ENCODE measurements at regions not wholly inside any gene's neighbourhood (a gene's known extent, or its start where the extent isn't known, plus 50 kb on each side); places are given as distances from the start of the nearest gene placed in this dataset.

DNA sequence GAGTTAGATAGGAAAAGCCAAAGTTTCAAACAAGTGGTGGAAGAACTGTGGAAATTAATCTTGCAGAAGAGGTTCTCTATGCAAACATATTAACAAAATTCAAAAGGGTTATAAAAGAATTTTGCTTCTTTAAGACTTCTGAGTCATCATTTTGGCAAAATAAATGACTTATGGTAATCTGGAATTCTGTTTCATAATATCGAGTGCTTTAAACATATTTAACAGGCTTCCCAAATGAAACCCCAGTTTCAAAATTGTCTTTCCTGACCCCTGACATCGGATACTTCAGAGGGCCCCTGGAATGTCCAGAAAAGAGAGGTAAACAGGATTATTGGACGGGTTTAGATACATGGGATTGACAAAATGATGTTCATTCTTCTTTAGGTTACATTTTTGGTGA lies 444.6 kb downstream of the HTR7 start:
- Histone ChIP-seq H3K4me2 (replicated peaks; ENCODE audit: low read depth, low read length, poor library complexity, severe bottlenecking) (no peak overlapping the region), H2AFZ (ENCODE audit: insufficient read depth, low read depth, low read length, poor library complexity, severe bottlenecking) (no peak overlapping the region), H4K20me1 (ENCODE audit: control insufficient read depth, insufficient read depth, low read length, poor library complexity, severe bottlenecking) (no peaks in the 10 kb centered on the region), H3K79me2 (ENCODE audit: control insufficient read depth, insufficient read depth, low read length) (no peaks in the 10 kb centered on the region), H3K4me1 (ENCODE audit: control insufficient read depth in 2 of 2, insufficient read depth in 2 of 2, low read length in 2 of 2) (no peaks in the 10 kb centered on the region), H3K9me3 (ENCODE audit: control extremely low read depth in 1 of 3, control insufficient read depth in 2 of 3, insufficient read depth in 1 of 3, low read length in 2 of 3) (peaks cover 0 to 5% (median 0%) of the 10 kb centered on the region in 3 donors), H3K4me3 (ENCODE audit: control extremely low read depth in 1 of 5, extremely low read depth in 1 of 5, insufficient read depth in 1 of 5, low read depth in 2 of 5, low read length in 4 of 5) (no peak overlapping the region), H3K27ac (ENCODE audit: low read length in 2 of 2) (no peak overlapping the region), H3K36me3 (replicated peaks in 1 of 2; ENCODE audit: control extremely low read depth in 1 of 2, control insufficient read depth in 1 of 2, extremely low read depth in 1 of 2, insufficient read depth in 2 of 2, low read length in 1 of 2) (no peaks in the 10 kb centered on the region), H3K9ac (ENCODE audit: low read length) (no peak overlapping the region), H3K27me3 (replicated peaks in 1 of 4; ENCODE audit: control extremely low read depth in 1 of 4, control insufficient read depth in 3 of 4, insufficient read depth in 4 of 4, low read length in 3 of 4) (no peaks in the 10 kb centered on the region)
- Mint-ChIP-seq H3K4me3 (no peak overlapping the region), H3K4me1 (no peaks in the 10 kb centered on the region), H3K27ac (no peak overlapping the region), H3K27me3 (no peaks in the 10 kb centered on the region), H3K9me3 (ENCODE audit: insufficient read depth) (peaks cover 2% of the 10 kb centered on the region)
- ChIA-PET POLR2A (no interaction called here), CTCF (no interaction called here)
- intact Hi-C loops (cut with micrococcal nuclease) = no loop called here
- ATAC-seq (ENCODE audit: low read depth) (no peak), DNase-seq (no peak)
- no CpG with 5 or more reads among the region's 3 CpGs for WGBS (ENCODE audit: insufficient coverage)
- TF ChIP-seq EZH2 (IDR thresholded peaks at IDR 0.05; ENCODE audit: borderline replicate concordance, insufficient read depth, low read depth, low read length, poor library complexity, severe bottlenecking) (no peak), CTCF (IDR thresholded peaks at IDR 0.05) (no peak)

DNA sequence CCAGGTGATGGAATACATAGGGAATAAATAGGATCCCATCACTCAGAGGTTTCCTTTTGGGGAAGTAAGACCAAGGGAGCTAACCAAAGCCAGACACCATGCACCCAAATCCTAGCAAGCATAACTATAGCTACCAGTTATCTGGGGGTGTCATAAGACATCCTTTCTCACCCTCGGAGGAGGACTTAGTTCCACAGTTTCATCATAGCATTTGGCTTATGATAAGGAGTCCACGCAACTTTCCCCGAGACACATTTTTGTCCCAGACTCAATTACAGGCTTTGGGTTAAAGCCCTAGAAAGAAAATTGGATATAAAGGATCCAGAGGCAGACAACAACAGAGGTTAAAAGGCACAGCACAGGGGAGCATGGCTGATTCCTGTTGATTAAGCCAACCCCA lies 442.9 kb downstream of the HTR7 start:
- H3K4me3 ChIP-seq (ENCODE audit: control extremely low read depth in 1 of 5, extremely low read depth in 1 of 5, insufficient read depth in 1 of 5, low read depth in 2 of 5, low read length in 4 of 5) = no peak overlapping the region
- Mint-ChIP-seq H3K27me3 (no peaks in the 10 kb centered on the region), H3K4me3 (no peak overlapping the region), H3K27ac (no peak overlapping the region), H3K4me1 (no peaks in the 10 kb centered on the region), H3K9me3 (ENCODE audit: insufficient read depth) (peaks cover 2% of the 10 kb centered on the region)
- H3K27me3 ChIP-seq (replicated peaks in 1 of 4; ENCODE audit: control extremely low read depth in 1 of 4, control insufficient read depth in 3 of 4, insufficient read depth in 4 of 4, low read length in 3 of 4) = no peaks in the 10 kb centered on the region
- TF ChIP-seq EZH2 (IDR thresholded peaks at IDR 0.05; ENCODE audit: borderline replicate concordance, insufficient read depth, low read depth, low read length, poor library complexity, severe bottlenecking) = no peak
- TF ChIP-seq CTCF (IDR thresholded peaks at IDR 0.05) = no peak
- H2AFZ ChIP-seq (ENCODE audit: insufficient read depth, low read depth, low read length, poor library complexity, severe bottlenecking) = no peak overlapping the region
- 100% methylated on average over 1 of the region's 3 CpGs for WGBS (ENCODE audit: insufficient coverage)
- intact Hi-C loops (cut with micrococcal nuclease) = no loop called here
- no peak overlapping the region for H3K9ac ChIP-seq (ENCODE audit: low read length)
- H3K27ac ChIP-seq (ENCODE audit: low read length in 2 of 2) = no peak overlapping the region
- ChIA-PET CTCF (no interaction called here), POLR2A (no interaction called here)
- no peak for ATAC-seq (ENCODE audit: low read depth)
- no peaks in the 10 kb centered on the region for H3K79me2 ChIP-seq (ENCODE audit: control insufficient read depth, insufficient read depth, low read length)
- peaks cover 0 to 5% (median 0%) of the 10 kb centered on the region in 3 donors for H3K9me3 ChIP-seq (ENCODE audit: control extremely low read depth in 1 of 3, control insufficient read depth in 2 of 3, insufficient read depth in 1 of 3, low read length in 2 of 3)
- DNase-seq = no peak
- no peaks in the 10 kb centered on the region for H3K36me3 ChIP-seq (replicated peaks in 1 of 2; ENCODE audit: control extremely low read depth in 1 of 2, control insufficient read depth in 1 of 2, extremely low read depth in 1 of 2, insufficient read depth in 2 of 2, low read length in 1 of 2)
- no peak overlapping the region for H3K4me2 ChIP-seq (replicated peaks; ENCODE audit: low read depth, low read length, poor library complexity, severe bottlenecking)
- no peaks in the 10 kb centered on the region for H3K4me1 ChIP-seq (ENCODE audit: control insufficient read depth in 2 of 2, insufficient read depth in 2 of 2, low read length in 2 of 2)
- H4K20me1 ChIP-seq (ENCODE audit: control insufficient read depth, insufficient read depth, low read length, poor library complexity, severe bottlenecking) = no peaks in the 10 kb centered on the region

Measured in B cell (primary cell).